Neural cell (in vitro differentiated cells): ENCODE measurements at regions not wholly inside any gene's neighbourhood (a gene's known extent, or its start where the extent isn't known, plus 50 kb on each side); places are given as distances from the start of the nearest gene placed in this dataset.

Experiments
- EP300 ChIP-seq: fragments of 450-650 bp; conservative IDR thresholded peaks from 2 replicates; pipeline ENCODE4 v1.6.1; 2014; ENCODE audit warnings: antibody characterized with exemption, mild to moderate bottlenecking, moderate library complexity; ENCODE audit not compliant: poor library complexity, severe bottlenecking
- EZH2 ChIP-seq: fragments of 200-600, 300-800 bp; shearing (Covaris generic), sonication (generic); IDR thresholded peaks from 2 replicates; pipeline ENCODE4 v1.6.1; 2014; ENCODE audit warnings: antibody characterized with exemption, low read length, borderline replicate concordance, mild to moderate bottlenecking; ENCODE audit not compliant: insufficient read depth, poor library complexity, severe bottlenecking
- MXI1 ChIP-seq: fragments of 450-650 bp; conservative IDR thresholded peaks from 2 replicates; pipeline ENCODE4 v1.6.1; 2014; ENCODE audit warnings: antibody characterized with exemption, mild to moderate bottlenecking; ENCODE audit not compliant: poor library complexity, severe bottlenecking
- POLR2AphosphoS5 ChIP-seq: IDR thresholded peaks from 2 replicates; pipeline ENCODE4 v1.6.1; 2012
- RAD21 ChIP-seq: fragments of 450-650 bp; conservative IDR thresholded peaks from 2 replicates; pipeline ENCODE4 v1.6.1; 2014; ENCODE audit warnings: antibody characterized with exemption, mild to moderate bottlenecking, moderate library complexity
- SMC3 ChIP-seq: fragments of 450-650 bp; conservative IDR thresholded peaks from 2 replicates; pipeline ENCODE4 v1.6.1; 2014; ENCODE audit warnings: antibody characterized with exemption, mild to moderate bottlenecking, moderate library complexity; ENCODE audit not compliant: poor library complexity
- TAF1 ChIP-seq: IDR thresholded peaks from 2 replicates; pipeline ENCODE4 v1.6.1; 2012; ENCODE audit warnings: low read depth
- TF ChIP-seq, protein P1 (sequence below): fragments of 450-650 bp; IDR thresholded peaks from 2 replicates; pipeline ENCODE4 v1.5.1; 2014; ENCODE audit warnings: antibody characterized with exemption, mild to moderate bottlenecking, moderate library complexity; ENCODE audit not compliant: poor library complexity, severe bottlenecking
- TF ChIP-seq, protein P2 (sequence below): IDR thresholded peaks from 2 replicates; pipeline ENCODE4 v1.6.1; 2012; ENCODE audit warnings: borderline replicate concordance

DNA sequence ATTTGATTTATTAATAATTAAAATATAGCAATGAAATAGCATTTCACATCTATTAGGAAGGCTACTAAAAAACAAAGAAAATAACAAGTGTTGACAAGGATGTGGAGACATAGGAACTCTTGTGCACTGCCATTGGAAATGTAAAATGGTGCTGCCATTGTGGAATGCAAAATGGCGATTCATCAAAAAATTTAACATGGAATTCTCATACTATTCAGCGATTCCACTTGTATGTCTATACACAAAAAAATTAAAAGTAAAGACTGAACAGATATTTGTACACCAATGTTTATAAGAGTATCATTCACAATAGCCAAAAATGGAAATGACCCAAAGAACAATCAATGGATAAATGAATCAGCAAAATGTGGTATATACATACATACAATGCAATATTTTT, 101.3 kb upstream of the S1PR1 start:
- TF ChIP-seq, protein P1, sequence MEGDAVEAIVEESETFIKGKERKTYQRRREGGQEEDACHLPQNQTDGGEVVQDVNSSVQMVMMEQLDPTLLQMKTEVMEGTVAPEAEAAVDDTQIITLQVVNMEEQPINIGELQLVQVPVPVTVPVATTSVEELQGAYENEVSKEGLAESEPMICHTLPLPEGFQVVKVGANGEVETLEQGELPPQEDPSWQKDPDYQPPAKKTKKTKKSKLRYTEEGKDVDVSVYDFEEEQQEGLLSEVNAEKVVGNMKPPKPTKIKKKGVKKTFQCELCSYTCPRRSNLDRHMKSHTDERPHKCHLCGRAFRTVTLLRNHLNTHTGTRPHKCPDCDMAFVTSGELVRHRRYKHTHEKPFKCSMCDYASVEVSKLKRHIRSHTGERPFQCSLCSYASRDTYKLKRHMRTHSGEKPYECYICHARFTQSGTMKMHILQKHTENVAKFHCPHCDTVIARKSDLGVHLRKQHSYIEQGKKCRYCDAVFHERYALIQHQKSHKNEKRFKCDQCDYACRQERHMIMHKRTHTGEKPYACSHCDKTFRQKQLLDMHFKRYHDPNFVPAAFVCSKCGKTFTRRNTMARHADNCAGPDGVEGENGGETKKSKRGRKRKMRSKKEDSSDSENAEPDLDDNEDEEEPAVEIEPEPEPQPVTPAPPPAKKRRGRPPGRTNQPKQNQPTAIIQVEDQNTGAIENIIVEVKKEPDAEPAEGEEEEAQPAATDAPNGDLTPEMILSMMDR, result no peak
- no peak for TF ChIP-seq EZH2
- TF ChIP-seq POLR2AphosphoS5, result no peak
- no peak for TF ChIP-seq EP300
- TF ChIP-seq TAF1, result no peak
- no peak for TF ChIP-seq MXI1
- TF ChIP-seq, protein P2, sequence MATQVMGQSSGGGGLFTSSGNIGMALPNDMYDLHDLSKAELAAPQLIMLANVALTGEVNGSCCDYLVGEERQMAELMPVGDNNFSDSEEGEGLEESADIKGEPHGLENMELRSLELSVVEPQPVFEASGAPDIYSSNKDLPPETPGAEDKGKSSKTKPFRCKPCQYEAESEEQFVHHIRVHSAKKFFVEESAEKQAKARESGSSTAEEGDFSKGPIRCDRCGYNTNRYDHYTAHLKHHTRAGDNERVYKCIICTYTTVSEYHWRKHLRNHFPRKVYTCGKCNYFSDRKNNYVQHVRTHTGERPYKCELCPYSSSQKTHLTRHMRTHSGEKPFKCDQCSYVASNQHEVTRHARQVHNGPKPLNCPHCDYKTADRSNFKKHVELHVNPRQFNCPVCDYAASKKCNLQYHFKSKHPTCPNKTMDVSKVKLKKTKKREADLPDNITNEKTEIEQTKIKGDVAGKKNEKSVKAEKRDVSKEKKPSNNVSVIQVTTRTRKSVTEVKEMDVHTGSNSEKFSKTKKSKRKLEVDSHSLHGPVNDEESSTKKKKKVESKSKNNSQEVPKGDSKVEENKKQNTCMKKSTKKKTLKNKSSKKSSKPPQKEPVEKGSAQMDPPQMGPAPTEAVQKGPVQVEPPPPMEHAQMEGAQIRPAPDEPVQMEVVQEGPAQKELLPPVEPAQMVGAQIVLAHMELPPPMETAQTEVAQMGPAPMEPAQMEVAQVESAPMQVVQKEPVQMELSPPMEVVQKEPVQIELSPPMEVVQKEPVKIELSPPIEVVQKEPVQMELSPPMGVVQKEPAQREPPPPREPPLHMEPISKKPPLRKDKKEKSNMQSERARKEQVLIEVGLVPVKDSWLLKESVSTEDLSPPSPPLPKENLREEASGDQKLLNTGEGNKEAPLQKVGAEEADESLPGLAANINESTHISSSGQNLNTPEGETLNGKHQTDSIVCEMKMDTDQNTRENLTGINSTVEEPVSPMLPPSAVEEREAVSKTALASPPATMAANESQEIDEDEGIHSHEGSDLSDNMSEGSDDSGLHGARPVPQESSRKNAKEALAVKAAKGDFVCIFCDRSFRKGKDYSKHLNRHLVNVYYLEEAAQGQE, result no peak
- TF ChIP-seq RAD21, result no peak
- TF ChIP-seq SMC3, result no peak
